Caco-2 (cell line): ENCODE measurements at regions not wholly inside any gene's neighbourhood (a gene's known extent, or its start where the extent isn't known, plus 50 kb on each side); places are given as distances from the start of the nearest gene placed in this dataset.

Experiments
- BruUV-seq: library from RNA; stranded (reverse); fragments of 400-500 nt; replicated peaks from 2 replicates; lab custom pipeline; 2021; lab: Mats Ljungman, UMichigan
- CTCF ChIA-PET: fragments of 300-600 bp; sonication (Branson Sonifier 250); formaldehyde crosslinking; loops from one replicate; lab custom pipeline; 2022; ENCODE audit warnings: antibody characterized with exemption; lab: Charles Lee
- POLR2A ChIA-PET: fragments of 300-600 bp; sonication (Branson Sonifier 250); formaldehyde crosslinking; loops from one replicate; lab custom pipeline; 2022; ENCODE audit warnings: antibody characterized with exemption; lab: Charles Lee
- DNase-seq, 2 experiments: peaks; one replicate each; pipeline versions ENCODE4 v3.0.0 to v3.0.0-alpha.2; 2020 to 2022
- H3K27me3 ChIP-seq: replicated peaks from 2 replicates; pipeline ENCODE4 v1.6.0; 2011; ENCODE audit warnings: low read length; ENCODE audit not compliant: control insufficient read depth, insufficient read depth
- H3K36me3 ChIP-seq: 2 replicates; pipeline ENCODE4 v1.5.1; 2011; ENCODE audit warnings: low read length; ENCODE audit not compliant: control insufficient read depth, insufficient read depth
- H3K4me1 ChIP-seq: fragments of 250-450 bp; sonication (Bioruptor Pico); 2 replicates; pipeline ENCODE4 v1.5.1; 2020; ENCODE audit warnings: mild to moderate bottlenecking
- H3K4me3 ChIP-seq: 2 replicates; pipeline ENCODE4 v1.5.1; 2011; ENCODE audit warnings: low read depth, mild to moderate bottlenecking, control low read depth, low read length
- H3K9me3 ChIP-seq: fragments of 250-450 bp; sonication (Bioruptor Pico); 2 replicates; pipeline ENCODE4 v1.5.1; 2020; ENCODE audit warnings: mild to moderate bottlenecking, moderate library complexity
- H3K27ac Mint-ChIP-seq: one replicate; pipeline ENCODE4 v1.8.0; 2022; ENCODE audit warnings: mixed read lengths; ENCODE audit not compliant: unreplicated experiment
- H3K27me3 Mint-ChIP-seq: one replicate; pipeline ENCODE4 v1.8.0; 2022; ENCODE audit warnings: mixed read lengths; ENCODE audit not compliant: insufficient read depth, unreplicated experiment
- H3K36me3 Mint-ChIP-seq: one replicate; pipeline ENCODE4 v1.8.0; 2022; ENCODE audit warnings: mild to moderate bottlenecking, mixed read lengths; ENCODE audit not compliant: insufficient read depth, unreplicated experiment
- H3K4me1 Mint-ChIP-seq: one replicate; pipeline ENCODE4 v1.8.0; 2022; ENCODE audit warnings: low read depth, mixed read lengths; ENCODE audit not compliant: unreplicated experiment
- H3K4me3 Mint-ChIP-seq: one replicate; pipeline ENCODE4 v1.8.0; 2022; ENCODE audit warnings: mild to moderate bottlenecking, moderate library complexity, mixed read lengths; ENCODE audit not compliant: unreplicated experiment
- H3K9me3 Mint-ChIP-seq: one replicate; pipeline ENCODE4 v1.8.0; 2022; ENCODE audit warnings: mixed read lengths; ENCODE audit not compliant: unreplicated experiment
- CTCF ChIP-seq, 2 experiments: fragments of 200-600 bp in 1 of 2; IDR thresholded peaks; 1 replicate in 1 of 2; 2 replicates in 1 of 2; pipeline versions ENCODE4 v1.5.1 to v1.8.0; 2011 to 2022; ENCODE audit warnings: antibody characterized with exemption in 1 of 2, control low read depth in 1 of 2, inconsistent platforms in 1 of 2, low read depth in 1 of 2, low read length in 1 of 2, mild to moderate bottlenecking in 1 of 2, moderate library complexity in 1 of 2; ENCODE audit not compliant: insufficient read depth in 1 of 2, severe bottlenecking in 1 of 2, unreplicated experiment in 1 of 2
- intact Hi-C: fragments of 100-400 bp; cut with micrococcal nuclease; formaldehyde crosslinking; loops from one replicate; pipeline ENCODE4 v1.10.0; 2022; ENCODE audit not compliant: unreplicated experiment

- Histone ChIP-seq H3K36me3 (no peaks in the 10 kb centered on the region), H3K9me3 (no peaks in the 10 kb centered on the region), H3K4me1 (no peaks in the 10 kb centered on the region), H3K27me3 (no peaks in the 10 kb centered on the region; the same call in 1 of the 2 replicates), H3K4me3 (no peak overlapping the region)
- ChIA-PET CTCF (no interaction called here), POLR2A (no interaction called here)
- H3K27me3 Mint-ChIP-seq: peaks cover 5% of the 10 kb centered on the region
- no peaks in the 10 kb centered on the region for H3K36me3 Mint-ChIP-seq
- H3K4me3 Mint-ChIP-seq: no peak overlapping the region
- intact Hi-C loops: no loop called here
- no TSS peak for BruUV-seq
- H3K4me1 Mint-ChIP-seq: no peaks in the 10 kb centered on the region
- H3K9me3 Mint-ChIP-seq: no peaks in the 10 kb centered on the region
- DNase-seq: no peak
- no peak overlapping the region for H3K27ac Mint-ChIP-seq
- no peak for TF ChIP-seq CTCF (IDR thresholded peaks at IDR 0.05; ENCODE audit: insufficient read depth in 1 of 2, low read depth in 1 of 2, low read length in 1 of 2, severe bottlenecking in 1 of 2, unreplicated experiment in 1 of 2)
Observed at GRCh38 chr1:216779686-216780085, 56.5 kb upstream of the ESRRG start.

GRCh38 chr1:216778737-216779136, 55.5 kb upstream of the ESRRG start:
- no peaks in the 10 kb centered on the region for H3K4me1 Mint-ChIP-seq
- Histone ChIP-seq H3K9me3 (no peaks in the 10 kb centered on the region), H3K27me3 (no peaks in the 10 kb centered on the region; the same call in 1 of the 2 replicates), H3K4me3 (no peak overlapping the region), H3K36me3 (no peaks in the 10 kb centered on the region), H3K4me1 (no peaks in the 10 kb centered on the region)
- DNase-seq: no peak
- TF ChIP-seq CTCF (IDR thresholded peaks at IDR 0.05; ENCODE audit: insufficient read depth in 1 of 2, low read depth in 1 of 2, low read length in 1 of 2, severe bottlenecking in 1 of 2, unreplicated experiment in 1 of 2): no peak
- POLR2A ChIA-PET: no interaction called here
- H3K36me3 Mint-ChIP-seq: no peaks in the 10 kb centered on the region
- CTCF ChIA-PET: no interaction called here
- no peaks in the 10 kb centered on the region for H3K9me3 Mint-ChIP-seq
- no peak overlapping the region for H3K4me3 Mint-ChIP-seq
- H3K27me3 Mint-ChIP-seq: peaks cover 1% of the 10 kb centered on the region
- intact Hi-C loops: no loop called here
- no TSS peak for BruUV-seq
- no peak overlapping the region for H3K27ac Mint-ChIP-seq

GRCh38 chr1:216777148-216777547, 53.9 kb upstream of the ESRRG start:
- H3K4me1 Mint-ChIP-seq: no peaks in the 10 kb centered on the region
- Histone ChIP-seq H3K4me3 (no peak overlapping the region), H3K9me3 (no peaks in the 10 kb centered on the region), H3K36me3 (no peaks in the 10 kb centered on the region), H3K27me3 (no peaks in the 10 kb centered on the region; the same call in 1 of the 2 replicates), H3K4me1 (no peaks in the 10 kb centered on the region)
- CTCF ChIA-PET: no interaction called here
- intact Hi-C loops: no loop called here
- no TSS peak for BruUV-seq
- H3K27ac Mint-ChIP-seq: no peak overlapping the region
- no peak for TF ChIP-seq CTCF (IDR thresholded peaks at IDR 0.05; ENCODE audit: insufficient read depth in 1 of 2, low read depth in 1 of 2, low read length in 1 of 2, severe bottlenecking in 1 of 2, unreplicated experiment in 1 of 2)
- no peak for DNase-seq
- H3K9me3 Mint-ChIP-seq: no peaks in the 10 kb centered on the region
- no peak overlapping the region for H3K4me3 Mint-ChIP-seq
- no peaks in the 10 kb centered on the region for H3K36me3 Mint-ChIP-seq
- no peaks in the 10 kb centered on the region for H3K27me3 Mint-ChIP-seq
- POLR2A ChIA-PET: no interaction called here
